Activated CD8-positive, alpha-beta T cell treated with anti-CD3 and anti-CD28 coated beads for 36 hours (primary cell): ENCODE measurements at regions not wholly inside any gene's neighbourhood (a gene's known extent, or its start where the extent isn't known, plus 50 kb on each side); places are given as distances from the start of the nearest gene placed in this dataset.

Source experiments
- ATAC-seq: fragments of 200-7000 bp; cut with Tn5 transposase; one replicate; pipeline ENCODE4 v1.10.0; 2021; ENCODE audit warnings: mild to moderate bottlenecking, moderate library complexity
- CTCF ChIA-PET: fragments of 350-600 bp; sonication (Branson Sonifier 250); formaldehyde crosslinking; loops from one replicate; lab custom pipeline; 2021; ENCODE audit warnings: antibody characterized with exemption; lab: Charles Lee
- POLR2A ChIA-PET: fragments of 350-600 bp; sonication (Branson Sonifier 250); formaldehyde crosslinking; loops from one replicate; lab custom pipeline; 2021; ENCODE audit warnings: antibody characterized with exemption; lab: Charles Lee
- DNase-seq: peaks from one replicate; pipeline ENCODE4 v3.0.0-alpha.2; 2020
- H3K27ac Mint-ChIP-seq: one replicate; pipeline ENCODE4 v1.8.0; 2021; ENCODE audit warnings: mild to moderate bottlenecking, mixed read lengths
- H3K27me3 Mint-ChIP-seq: one replicate; pipeline ENCODE4 v1.8.0; 2021; ENCODE audit warnings: mixed read lengths
- H3K36me3 Mint-ChIP-seq: one replicate; pipeline ENCODE4 v1.8.0; 2021; ENCODE audit warnings: low read depth, mixed read lengths
- H3K4me1 Mint-ChIP-seq: one replicate; pipeline ENCODE4 v1.8.0; 2021; ENCODE audit warnings: low read depth, mixed read lengths
- H3K4me3 Mint-ChIP-seq: one replicate; pipeline ENCODE4 v1.8.0; 2021; ENCODE audit warnings: mild to moderate bottlenecking, moderate library complexity, mixed read lengths
- H3K9me3 Mint-ChIP-seq: one replicate; pipeline ENCODE4 v1.8.0; 2021; ENCODE audit warnings: mixed read lengths
- intact Hi-C: fragments of 100-400 bp; cut with micrococcal nuclease; formaldehyde crosslinking; loops from one replicate; pipeline ENCODE4 v1.10.0; 2022
- TF ChIP-seq, protein P1 (sequence below): fragments of 200-600 bp; IDR thresholded peaks from one replicate; pipeline ENCODE4 v1.8.0; 2022; ENCODE audit warnings: antibody characterized with exemption, mild to moderate bottlenecking

DNA sequence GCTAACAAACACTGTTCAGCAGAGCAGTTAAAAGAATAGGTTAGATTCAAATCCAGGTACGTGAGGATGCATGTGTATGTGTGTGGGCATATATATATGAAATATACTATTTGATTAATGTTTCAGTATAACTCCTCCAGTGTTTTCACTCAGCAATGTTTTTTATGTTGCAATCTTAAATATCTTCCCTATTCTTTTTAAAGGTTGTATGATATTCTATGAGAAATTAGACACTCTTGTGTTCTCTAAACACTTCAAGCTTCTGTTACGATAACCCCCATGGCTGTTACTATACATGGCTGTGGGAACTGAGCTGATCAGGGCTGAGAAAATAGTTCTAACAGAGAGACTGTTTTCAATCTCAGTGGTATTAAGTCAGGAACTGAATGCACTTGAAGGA is 421.0 kb downstream of the CBLN4 start:
- Mint-ChIP-seq H3K4me3 (no peak overlapping the region), H3K36me3 (no peaks in the 10 kb centered on the region), H3K4me1 (no peaks in the 10 kb centered on the region), H3K9me3 (no peaks in the 10 kb centered on the region), H3K27ac (no peak overlapping the region), H3K27me3 (no peaks in the 10 kb centered on the region)
- ChIA-PET CTCF (no interaction called here), POLR2A (no interaction called here)
- ATAC-seq (no peak), DNase-seq (no peak)
- TF ChIP-seq, protein P1, sequence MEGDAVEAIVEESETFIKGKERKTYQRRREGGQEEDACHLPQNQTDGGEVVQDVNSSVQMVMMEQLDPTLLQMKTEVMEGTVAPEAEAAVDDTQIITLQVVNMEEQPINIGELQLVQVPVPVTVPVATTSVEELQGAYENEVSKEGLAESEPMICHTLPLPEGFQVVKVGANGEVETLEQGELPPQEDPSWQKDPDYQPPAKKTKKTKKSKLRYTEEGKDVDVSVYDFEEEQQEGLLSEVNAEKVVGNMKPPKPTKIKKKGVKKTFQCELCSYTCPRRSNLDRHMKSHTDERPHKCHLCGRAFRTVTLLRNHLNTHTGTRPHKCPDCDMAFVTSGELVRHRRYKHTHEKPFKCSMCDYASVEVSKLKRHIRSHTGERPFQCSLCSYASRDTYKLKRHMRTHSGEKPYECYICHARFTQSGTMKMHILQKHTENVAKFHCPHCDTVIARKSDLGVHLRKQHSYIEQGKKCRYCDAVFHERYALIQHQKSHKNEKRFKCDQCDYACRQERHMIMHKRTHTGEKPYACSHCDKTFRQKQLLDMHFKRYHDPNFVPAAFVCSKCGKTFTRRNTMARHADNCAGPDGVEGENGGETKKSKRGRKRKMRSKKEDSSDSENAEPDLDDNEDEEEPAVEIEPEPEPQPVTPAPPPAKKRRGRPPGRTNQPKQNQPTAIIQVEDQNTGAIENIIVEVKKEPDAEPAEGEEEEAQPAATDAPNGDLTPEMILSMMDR: no peak
- intact Hi-C loops: no loop called here

DNA sequence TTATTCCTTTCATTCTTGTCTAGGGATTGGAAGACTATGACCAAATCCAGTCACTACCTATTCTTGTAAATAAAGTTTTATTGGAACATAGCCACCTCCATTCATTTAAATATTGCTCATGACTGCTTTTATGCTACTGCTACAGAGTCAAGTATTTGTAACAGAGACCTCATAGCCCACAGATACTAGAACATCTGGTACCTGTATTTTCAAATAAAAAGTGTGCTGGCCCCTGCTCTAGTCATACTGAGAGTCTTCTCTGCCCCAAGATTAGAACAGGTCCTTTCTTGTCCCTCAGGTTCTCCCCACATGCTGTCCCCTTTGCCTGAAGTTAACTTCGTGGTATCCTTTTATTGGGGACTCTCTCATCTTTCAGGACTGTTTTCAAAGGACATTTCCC is 422.3 kb downstream of the CBLN4 start:
- POLR2A ChIA-PET: no interaction called here

DNA sequence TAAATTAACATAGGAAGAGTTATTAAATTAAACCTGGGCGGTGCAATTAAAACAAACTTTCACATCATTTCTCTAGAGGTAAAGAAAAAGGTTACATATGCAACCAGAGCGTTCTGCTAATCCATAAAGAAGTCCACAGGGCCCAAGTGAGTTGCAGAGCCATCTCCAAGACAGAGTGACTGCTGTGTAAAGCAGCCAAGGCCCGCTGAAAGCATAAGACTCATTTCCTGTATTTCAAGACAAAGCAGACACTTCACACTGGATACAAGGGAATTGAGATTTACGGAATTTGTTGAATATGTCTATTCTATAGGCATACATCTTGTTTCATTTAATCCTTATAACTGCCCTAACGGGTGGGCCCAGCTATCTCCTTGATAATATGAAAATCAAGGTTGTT is 422.8 kb downstream of the CBLN4 start:
- ChIA-PET CTCF (no interaction called here), POLR2A (no interaction called here)
- no peak overlapping the region for H3K27ac Mint-ChIP-seq

More for the DNA sequence above, 422.3 kb downstream of the CBLN4 start:
- no peak for DNase-seq
- Mint-ChIP-seq H3K4me3 (no peak overlapping the region), H3K4me1 (no peaks in the 10 kb centered on the region), H3K27me3 (no peaks in the 10 kb centered on the region), H3K36me3 (no peaks in the 10 kb centered on the region), H3K27ac (no peak overlapping the region), H3K9me3 (no peaks in the 10 kb centered on the region)
- TF ChIP-seq, protein P1: no peak
- no peak for ATAC-seq
- intact Hi-C loops: no loop called here
- CTCF ChIA-PET: no interaction called here

DNA sequence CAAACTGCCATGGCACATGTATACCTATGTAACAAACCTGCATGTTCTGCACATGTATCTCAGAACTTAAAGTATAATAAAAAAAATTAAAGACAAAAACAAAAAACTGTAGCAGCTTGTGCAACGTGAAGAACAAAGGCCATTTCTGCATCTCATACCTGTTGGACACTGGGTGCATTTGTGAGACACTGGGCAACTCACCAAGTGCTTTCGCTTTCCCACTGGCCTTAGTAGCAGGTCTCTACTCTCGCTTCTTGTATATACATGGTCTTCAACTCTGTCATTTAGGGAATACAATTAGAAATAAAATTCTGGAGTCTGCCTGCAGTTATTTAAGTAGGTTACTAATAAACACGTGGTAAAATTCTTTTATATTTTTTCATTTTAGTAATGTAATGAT is 423.8 kb downstream of the CBLN4 start:
- H3K4me3 Mint-ChIP-seq: no peak overlapping the region
- no peak for DNase-seq
- intact Hi-C loops: no loop called here

More for the DNA sequence above, 422.8 kb downstream of the CBLN4 start:
- no peaks in the 10 kb centered on the region for H3K27me3 Mint-ChIP-seq
- no peak overlapping the region for H3K4me3 Mint-ChIP-seq
- no peaks in the 10 kb centered on the region for H3K4me1 Mint-ChIP-seq
- TF ChIP-seq, protein P1: no peak
- no peaks in the 10 kb centered on the region for H3K36me3 Mint-ChIP-seq
- intact Hi-C loops: no loop called here
- no peaks in the 10 kb centered on the region for H3K9me3 Mint-ChIP-seq
- ATAC-seq (no peak), DNase-seq (no peak)

DNA sequence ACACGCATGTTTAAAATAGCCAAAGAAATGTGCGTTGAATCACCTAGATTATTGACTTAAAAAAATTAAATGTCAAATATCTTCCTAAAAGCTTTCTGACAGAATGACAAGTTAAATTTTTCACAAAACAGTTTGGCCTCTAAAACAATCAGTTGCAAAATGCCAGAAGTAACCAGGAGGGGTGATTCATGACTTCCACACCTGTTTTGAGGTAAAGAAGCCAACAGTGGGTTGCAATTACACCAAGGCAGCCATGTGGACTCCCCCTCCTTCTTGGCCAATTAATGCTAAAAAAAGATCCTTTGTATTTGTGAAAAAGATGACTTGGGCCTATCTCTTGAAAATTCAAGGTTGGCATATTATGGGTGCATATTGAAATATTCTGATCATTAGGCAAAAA is 424.8 kb downstream of the CBLN4 start:
- ATAC-seq (no peak), DNase-seq (no peak)
- ChIA-PET POLR2A (no interaction called here), CTCF (no interaction called here)
- no peaks in the 10 kb centered on the region for H3K4me1 Mint-ChIP-seq
- peaks cover under 1% of the 10 kb centered on the region for H3K9me3 Mint-ChIP-seq
- TF ChIP-seq, protein P1: no peak
- no peaks in the 10 kb centered on the region for H3K27me3 Mint-ChIP-seq
- intact Hi-C loops: no loop called here
- H3K4me3 Mint-ChIP-seq: no peak overlapping the region
- no peaks in the 10 kb centered on the region for H3K36me3 Mint-ChIP-seq
- no peak overlapping the region for H3K27ac Mint-ChIP-seq

More for the DNA sequence above, 423.8 kb downstream of the CBLN4 start:
- H3K36me3 Mint-ChIP-seq: no peaks in the 10 kb centered on the region
- ATAC-seq: no peak
- H3K9me3 Mint-ChIP-seq: no peaks in the 10 kb centered on the region
- ChIA-PET POLR2A (no interaction called here), CTCF (no interaction called here)
- TF ChIP-seq, protein P1: no peak
- no peak overlapping the region for H3K27ac Mint-ChIP-seq
- no peaks in the 10 kb centered on the region for H3K27me3 Mint-ChIP-seq
- no peaks in the 10 kb centered on the region for H3K4me1 Mint-ChIP-seq
